Esophagus squamous epithelium (tissue), 4 donors: ENCODE measurements at regions not wholly inside any gene's neighbourhood (a gene's known extent, or its start where the extent isn't known, plus 50 kb on each side); places are given as distances from the start of the nearest gene placed in this dataset.

Experiments used
- POLR2A ChIP-seq, 4 donors: fragments of 450-650 bp; IDR thresholded peaks; one replicate each; pipeline ENCODE4 v1.6.1; 2017; ENCODE audit warnings: antibody characterized with exemption in 4 of 4, mild to moderate bottlenecking in 4 of 4, moderate library complexity in 3 of 4
- TF ChIP-seq, protein P1 (sequence below), 6 experiments: fragments of 450-650 bp in 4 of 6; fragments of 200-600 bp in 2 of 6; sonication (generic) in 2 of 6; IDR thresholded peaks; one replicate each; pipeline ENCODE4 v1.5.1; 2016 to 2019; ENCODE audit warnings: antibody characterized with exemption in 6 of 6, mild to moderate bottlenecking in 4 of 6, moderate library complexity in 4 of 6

GRCh38 chr1:213474054-213474453, 423.0 kb downstream of the RPS6KC1 start:
- TF ChIP-seq, protein P1, sequence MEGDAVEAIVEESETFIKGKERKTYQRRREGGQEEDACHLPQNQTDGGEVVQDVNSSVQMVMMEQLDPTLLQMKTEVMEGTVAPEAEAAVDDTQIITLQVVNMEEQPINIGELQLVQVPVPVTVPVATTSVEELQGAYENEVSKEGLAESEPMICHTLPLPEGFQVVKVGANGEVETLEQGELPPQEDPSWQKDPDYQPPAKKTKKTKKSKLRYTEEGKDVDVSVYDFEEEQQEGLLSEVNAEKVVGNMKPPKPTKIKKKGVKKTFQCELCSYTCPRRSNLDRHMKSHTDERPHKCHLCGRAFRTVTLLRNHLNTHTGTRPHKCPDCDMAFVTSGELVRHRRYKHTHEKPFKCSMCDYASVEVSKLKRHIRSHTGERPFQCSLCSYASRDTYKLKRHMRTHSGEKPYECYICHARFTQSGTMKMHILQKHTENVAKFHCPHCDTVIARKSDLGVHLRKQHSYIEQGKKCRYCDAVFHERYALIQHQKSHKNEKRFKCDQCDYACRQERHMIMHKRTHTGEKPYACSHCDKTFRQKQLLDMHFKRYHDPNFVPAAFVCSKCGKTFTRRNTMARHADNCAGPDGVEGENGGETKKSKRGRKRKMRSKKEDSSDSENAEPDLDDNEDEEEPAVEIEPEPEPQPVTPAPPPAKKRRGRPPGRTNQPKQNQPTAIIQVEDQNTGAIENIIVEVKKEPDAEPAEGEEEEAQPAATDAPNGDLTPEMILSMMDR (IDR thresholded peaks at IDR 0.05): no peak
- no peak for TF ChIP-seq POLR2A (IDR thresholded peaks at IDR 0.05)
